GM12891 (cell line): ENCODE measurements at regions not wholly inside any gene's neighbourhood (a gene's known extent, or its start where the extent isn't known, plus 50 kb on each side); places are given as distances from the start of the nearest gene placed in this dataset.

Experiments
- POLR2A ChIP-seq: IDR thresholded peaks from 2 replicates; pipeline ENCODE4 v1.6.1; 2011; ENCODE audit warnings: low read depth, low read length, control low read depth
- POLR2AphosphoS5 ChIP-seq: IDR thresholded peaks from 2 replicates; pipeline ENCODE4 v1.6.1; 2011; ENCODE audit warnings: low read depth, low read length, control low read depth
- TAF1 ChIP-seq: IDR thresholded peaks from 2 replicates; pipeline ENCODE4 v1.6.1; 2011; ENCODE audit warnings: low read depth, low read length, control low read depth

GRCh38 chr13:65615506-65615905 lies 1614.6 kb downstream of the PCDH9 start:
- TF ChIP-seq POLR2AphosphoS5 = no peak
- no peak for TF ChIP-seq TAF1
- TF ChIP-seq POLR2A = no peak
